ENCODE measurements at regions not wholly inside any gene's neighbourhood (a gene's known extent, or its start where the extent isn't known, plus 50 kb on each side); places are given as distances from the start of the nearest gene placed in this dataset.

DNA sequence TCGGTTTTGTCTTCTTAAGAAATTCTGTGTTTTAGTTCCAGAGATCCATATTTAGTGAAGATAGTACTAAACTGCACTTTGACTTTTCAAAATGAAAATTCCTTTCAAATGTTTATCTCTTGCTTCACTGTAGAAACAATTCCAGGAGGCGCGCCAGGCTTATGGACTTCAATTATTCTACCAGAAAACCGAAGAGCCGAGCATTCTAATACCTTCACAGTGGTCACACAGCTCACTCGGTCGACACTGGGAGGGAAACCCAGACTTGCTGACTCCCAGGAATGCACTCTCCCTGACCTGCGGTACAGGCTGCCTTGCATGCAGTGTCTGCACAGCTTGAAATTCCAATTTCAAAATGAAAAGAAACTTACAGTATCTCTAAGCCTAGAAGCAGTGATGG, 119.9 kb upstream of the PIEZO2 start (continued):
- TF ChIP-seq, protein P1, sequence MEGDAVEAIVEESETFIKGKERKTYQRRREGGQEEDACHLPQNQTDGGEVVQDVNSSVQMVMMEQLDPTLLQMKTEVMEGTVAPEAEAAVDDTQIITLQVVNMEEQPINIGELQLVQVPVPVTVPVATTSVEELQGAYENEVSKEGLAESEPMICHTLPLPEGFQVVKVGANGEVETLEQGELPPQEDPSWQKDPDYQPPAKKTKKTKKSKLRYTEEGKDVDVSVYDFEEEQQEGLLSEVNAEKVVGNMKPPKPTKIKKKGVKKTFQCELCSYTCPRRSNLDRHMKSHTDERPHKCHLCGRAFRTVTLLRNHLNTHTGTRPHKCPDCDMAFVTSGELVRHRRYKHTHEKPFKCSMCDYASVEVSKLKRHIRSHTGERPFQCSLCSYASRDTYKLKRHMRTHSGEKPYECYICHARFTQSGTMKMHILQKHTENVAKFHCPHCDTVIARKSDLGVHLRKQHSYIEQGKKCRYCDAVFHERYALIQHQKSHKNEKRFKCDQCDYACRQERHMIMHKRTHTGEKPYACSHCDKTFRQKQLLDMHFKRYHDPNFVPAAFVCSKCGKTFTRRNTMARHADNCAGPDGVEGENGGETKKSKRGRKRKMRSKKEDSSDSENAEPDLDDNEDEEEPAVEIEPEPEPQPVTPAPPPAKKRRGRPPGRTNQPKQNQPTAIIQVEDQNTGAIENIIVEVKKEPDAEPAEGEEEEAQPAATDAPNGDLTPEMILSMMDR (conservative IDR thresholded peaks at IDR 0.05; ENCODE audit: low read depth in 2 of 2): no peak
- no peak for TF ChIP-seq POLR2AphosphoS5 (IDR thresholded peaks at IDR 0.05; ENCODE audit: low read depth)
- no peak for TF ChIP-seq CREB1 (CRISPR knock-in tag; IDR thresholded peaks at IDR 0.05; ENCODE audit: low read depth)
- TF ChIP-seq EZH2 (IDR thresholded peaks at IDR 0.05; ENCODE audit: low read depth, unreplicated experiment): no peak
- no peak for TF ChIP-seq ZNF114 (CRISPR knock-in tag; IDR thresholded peaks at IDR 0.05)
- no peak for TF ChIP-seq JUNB (IDR thresholded peaks at IDR 0.05; ENCODE audit: unreplicated experiment)

DNA sequence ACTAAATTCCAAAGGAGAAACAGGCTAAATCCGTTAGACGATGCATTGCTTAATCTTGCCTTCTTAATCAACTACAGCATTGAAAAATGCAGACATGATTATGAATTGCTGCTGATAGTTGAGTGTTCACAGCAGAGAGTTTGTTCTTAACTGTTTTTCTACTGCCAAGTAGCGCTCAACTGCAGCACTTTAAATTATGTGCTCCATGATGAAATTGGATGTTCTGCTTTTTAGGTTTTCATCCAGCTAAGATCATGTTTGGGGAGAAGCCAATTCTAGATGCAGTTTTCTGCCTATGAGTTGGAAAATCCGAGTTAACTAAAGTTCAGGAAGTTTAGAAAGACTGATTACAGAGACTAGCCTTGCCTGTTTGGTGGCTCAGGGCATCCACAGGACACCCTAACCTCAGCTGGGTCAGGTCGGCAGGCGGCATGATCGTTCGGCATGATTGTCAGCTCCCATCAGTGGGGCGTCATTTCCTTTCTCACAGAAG, 119.4 kb upstream of the PIEZO2 start:
- no peak for DNase-seq (ENCODE audit: low spot score)
- Histone ChIP-seq H2AFZ (peak overlapping the region; percentile 57), H3K27ac (ENCODE audit: low read depth) (no peak overlapping the region)
- TF ChIP-seq JUNB (IDR thresholded peaks at IDR 0.05; ENCODE audit: unreplicated experiment) (no peak), POLR2AphosphoS5 (IDR thresholded peaks at IDR 0.05; ENCODE audit: low read depth) (no peak), EZH2 (IDR thresholded peaks at IDR 0.05; ENCODE audit: low read depth, unreplicated experiment) (no peak), ZNF114 (CRISPR knock-in tag; IDR thresholded peaks at IDR 0.05) (no peak)
- TF ChIP-seq, protein P2, sequence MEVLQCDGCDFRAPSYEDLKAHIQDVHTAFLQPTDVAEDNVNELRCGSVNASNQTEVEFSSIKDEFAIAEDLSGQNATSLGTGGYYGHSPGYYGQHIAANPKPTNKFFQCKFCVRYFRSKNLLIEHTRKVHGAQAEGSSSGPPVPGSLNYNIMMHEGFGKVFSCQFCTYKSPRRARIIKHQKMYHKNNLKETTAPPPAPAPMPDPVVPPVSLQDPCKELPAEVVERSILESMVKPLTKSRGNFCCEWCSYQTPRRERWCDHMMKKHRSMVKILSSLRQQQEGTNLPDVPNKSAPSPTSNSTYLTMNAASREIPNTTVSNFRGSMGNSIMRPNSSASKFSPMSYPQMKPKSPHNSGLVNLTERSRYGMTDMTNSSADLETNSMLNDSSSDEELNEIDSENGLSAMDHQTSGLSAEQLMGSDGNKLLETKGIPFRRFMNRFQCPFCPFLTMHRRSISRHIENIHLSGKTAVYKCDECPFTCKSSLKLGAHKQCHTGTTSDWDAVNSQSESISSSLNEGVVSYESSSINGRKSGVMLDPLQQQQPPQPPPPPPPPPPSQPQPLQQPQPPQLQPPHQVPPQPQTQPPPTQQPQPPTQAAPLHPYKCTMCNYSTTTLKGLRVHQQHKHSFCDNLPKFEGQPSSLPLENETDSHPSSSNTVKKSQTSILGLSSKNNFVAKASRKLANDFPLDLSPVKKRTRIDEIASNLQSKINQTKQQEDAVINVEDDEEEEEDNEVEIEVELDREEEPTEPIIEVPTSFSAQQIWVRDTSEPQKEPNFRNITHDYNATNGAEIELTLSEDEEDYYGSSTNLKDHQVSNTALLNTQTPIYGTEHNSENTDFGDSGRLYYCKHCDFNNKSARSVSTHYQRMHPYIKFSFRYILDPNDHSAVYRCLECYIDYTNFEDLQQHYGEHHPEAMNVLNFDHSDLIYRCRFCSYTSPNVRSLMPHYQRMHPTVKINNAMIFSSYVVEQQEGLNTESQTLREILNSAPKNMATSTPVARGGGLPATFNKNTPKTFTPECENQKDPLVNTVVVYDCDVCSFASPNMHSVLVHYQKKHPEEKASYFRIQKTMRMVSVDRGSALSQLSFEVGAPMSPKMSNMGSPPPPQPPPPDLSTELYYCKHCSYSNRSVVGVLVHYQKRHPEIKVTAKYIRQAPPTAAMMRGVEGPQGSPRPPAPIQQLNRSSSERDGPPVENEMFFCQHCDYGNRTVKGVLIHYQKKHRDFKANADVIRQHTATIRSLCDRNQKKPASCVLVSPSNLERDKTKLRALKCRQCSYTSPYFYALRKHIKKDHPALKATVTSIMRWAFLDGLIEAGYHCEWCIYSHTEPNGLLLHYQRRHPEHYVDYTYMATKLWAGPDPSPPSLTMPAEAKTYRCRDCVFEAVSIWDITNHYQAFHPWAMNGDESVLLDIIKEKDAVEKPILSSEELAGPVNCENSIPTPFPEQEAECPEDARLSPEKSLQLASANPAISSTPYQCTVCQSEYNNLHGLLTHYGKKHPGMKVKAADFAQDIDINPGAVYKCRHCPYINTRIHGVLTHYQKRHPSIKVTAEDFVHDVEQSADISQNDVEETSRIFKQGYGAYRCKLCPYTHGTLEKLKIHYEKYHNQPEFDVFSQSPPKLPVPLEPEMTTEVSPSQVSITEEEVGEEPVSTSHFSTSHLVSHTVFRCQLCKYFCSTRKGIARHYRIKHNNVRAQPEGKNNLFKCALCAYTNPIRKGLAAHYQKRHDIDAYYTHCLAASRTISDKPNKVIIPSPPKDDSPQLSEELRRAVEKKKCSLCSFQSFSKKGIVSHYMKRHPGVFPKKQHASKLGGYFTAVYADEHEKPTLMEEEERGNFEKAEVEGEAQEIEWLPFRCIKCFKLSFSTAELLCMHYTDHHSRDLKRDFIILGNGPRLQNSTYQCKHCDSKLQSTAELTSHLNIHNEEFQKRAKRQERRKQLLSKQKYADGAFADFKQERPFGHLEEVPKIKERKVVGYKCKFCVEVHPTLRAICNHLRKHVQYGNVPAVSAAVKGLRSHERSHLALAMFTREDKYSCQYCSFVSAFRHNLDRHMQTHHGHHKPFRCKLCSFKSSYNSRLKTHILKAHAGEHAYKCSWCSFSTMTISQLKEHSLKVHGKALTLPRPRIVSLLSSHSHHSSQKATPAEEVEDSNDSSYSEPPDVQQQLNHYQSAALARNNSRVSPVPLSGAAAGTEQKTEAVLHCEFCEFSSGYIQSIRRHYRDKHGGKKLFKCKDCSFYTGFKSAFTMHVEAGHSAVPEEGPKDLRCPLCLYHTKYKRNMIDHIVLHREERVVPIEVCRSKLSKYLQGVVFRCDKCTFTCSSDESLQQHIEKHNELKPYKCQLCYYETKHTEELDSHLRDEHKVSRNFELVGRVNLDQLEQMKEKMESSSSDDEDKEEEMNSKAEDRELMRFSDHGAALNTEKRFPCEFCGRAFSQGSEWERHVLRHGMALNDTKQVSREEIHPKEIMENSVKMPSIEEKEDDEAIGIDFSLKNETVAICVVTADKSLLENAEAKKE (CRISPR knock-in tag; IDR thresholded peaks at IDR 0.05): no peak
- TF ChIP-seq, protein P3, sequence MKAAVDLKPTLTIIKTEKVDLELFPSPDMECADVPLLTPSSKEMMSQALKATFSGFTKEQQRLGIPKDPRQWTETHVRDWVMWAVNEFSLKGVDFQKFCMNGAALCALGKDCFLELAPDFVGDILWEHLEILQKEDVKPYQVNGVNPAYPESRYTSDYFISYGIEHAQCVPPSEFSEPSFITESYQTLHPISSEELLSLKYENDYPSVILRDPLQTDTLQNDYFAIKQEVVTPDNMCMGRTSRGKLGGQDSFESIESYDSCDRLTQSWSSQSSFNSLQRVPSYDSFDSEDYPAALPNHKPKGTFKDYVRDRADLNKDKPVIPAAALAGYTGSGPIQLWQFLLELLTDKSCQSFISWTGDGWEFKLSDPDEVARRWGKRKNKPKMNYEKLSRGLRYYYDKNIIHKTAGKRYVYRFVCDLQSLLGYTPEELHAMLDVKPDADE (IDR thresholded peaks at IDR 0.05): no peak
- TF ChIP-seq, protein P1 (conservative IDR thresholded peaks at IDR 0.05; ENCODE audit: low read depth in 2 of 2): no peak
- TF ChIP-seq, protein P4, sequence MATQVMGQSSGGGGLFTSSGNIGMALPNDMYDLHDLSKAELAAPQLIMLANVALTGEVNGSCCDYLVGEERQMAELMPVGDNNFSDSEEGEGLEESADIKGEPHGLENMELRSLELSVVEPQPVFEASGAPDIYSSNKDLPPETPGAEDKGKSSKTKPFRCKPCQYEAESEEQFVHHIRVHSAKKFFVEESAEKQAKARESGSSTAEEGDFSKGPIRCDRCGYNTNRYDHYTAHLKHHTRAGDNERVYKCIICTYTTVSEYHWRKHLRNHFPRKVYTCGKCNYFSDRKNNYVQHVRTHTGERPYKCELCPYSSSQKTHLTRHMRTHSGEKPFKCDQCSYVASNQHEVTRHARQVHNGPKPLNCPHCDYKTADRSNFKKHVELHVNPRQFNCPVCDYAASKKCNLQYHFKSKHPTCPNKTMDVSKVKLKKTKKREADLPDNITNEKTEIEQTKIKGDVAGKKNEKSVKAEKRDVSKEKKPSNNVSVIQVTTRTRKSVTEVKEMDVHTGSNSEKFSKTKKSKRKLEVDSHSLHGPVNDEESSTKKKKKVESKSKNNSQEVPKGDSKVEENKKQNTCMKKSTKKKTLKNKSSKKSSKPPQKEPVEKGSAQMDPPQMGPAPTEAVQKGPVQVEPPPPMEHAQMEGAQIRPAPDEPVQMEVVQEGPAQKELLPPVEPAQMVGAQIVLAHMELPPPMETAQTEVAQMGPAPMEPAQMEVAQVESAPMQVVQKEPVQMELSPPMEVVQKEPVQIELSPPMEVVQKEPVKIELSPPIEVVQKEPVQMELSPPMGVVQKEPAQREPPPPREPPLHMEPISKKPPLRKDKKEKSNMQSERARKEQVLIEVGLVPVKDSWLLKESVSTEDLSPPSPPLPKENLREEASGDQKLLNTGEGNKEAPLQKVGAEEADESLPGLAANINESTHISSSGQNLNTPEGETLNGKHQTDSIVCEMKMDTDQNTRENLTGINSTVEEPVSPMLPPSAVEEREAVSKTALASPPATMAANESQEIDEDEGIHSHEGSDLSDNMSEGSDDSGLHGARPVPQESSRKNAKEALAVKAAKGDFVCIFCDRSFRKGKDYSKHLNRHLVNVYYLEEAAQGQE (IDR thresholded peaks at IDR 0.05; ENCODE audit: unreplicated experiment): no peak

More for the DNA sequence above, 119.4 kb upstream of the PIEZO2 start:
- Histone ChIP-seq H3K4me1 (ENCODE audit: insufficient read depth) (no peaks in the 10 kb centered on the region; the same call in 1 of the 2 replicates), H3K9me2 (ENCODE audit: insufficient read depth) (0 out of 2 replicates have a peak, but pooled peaks cover 5% of the 10 kb centered on the region), H3K4me2 (no peak overlapping the region), H3K79me2 (replicated peaks; ENCODE audit: insufficient read depth) (no peaks in the 10 kb centered on the region), H3F3A (replicated peaks; ENCODE audit: low read depth) (no peaks in the 10 kb centered on the region), H4K20me1 (replicated peaks; ENCODE audit: insufficient read depth) (no peaks in the 10 kb centered on the region), H3K4me3 (no peak overlapping the region), H3K36me3 (ENCODE audit: insufficient read depth) (no peaks in the 10 kb centered on the region), H3K27me3 (ENCODE audit: insufficient read depth) (no peaks in the 10 kb centered on the region)
- Mint-ChIP-seq H3K9me3 (peaks cover 15% of the 10 kb centered on the region), H3K4me1 (peaks cover 6% of the 10 kb centered on the region; the same call in 2 of the 3 replicates), H3K27me3 (ENCODE audit: insufficient read depth, low read depth, poor library complexity) (peaks cover 1% of the 10 kb centered on the region), H3K36me3 (ENCODE audit: low read depth) (peaks cover 11% of the 10 kb centered on the region; the same call in 2 of the 3 replicates), H3K27ac (no peak overlapping the region), H3K4me3 (no peak overlapping the region)
- ATAC-seq: no peak
